D721Med (cell line): ENCODE measurements at regions not wholly inside any gene's neighbourhood (a gene's known extent, or its start where the extent isn't known, plus 50 kb on each side); places are given as distances from the start of the nearest gene placed in this dataset.

ENCODE experiments used
- DNase-seq: peaks from one replicate; pipeline ENCODE4 v3.0.0; 2011; ENCODE audit warnings: low spot score; ENCODE audit not compliant: insufficient read length
- FAIRE-seq: peaks from 2 replicates; lab custom pipeline; 2011; peaks lifted over from hg19 to GRCh38; lab: Jason Lieb, UNC
- CTCF ChIP-seq: IDR thresholded peaks from 2 replicates; pipeline ENCODE4 v1.5.1; 2012; ENCODE audit warnings: mild to moderate bottlenecking, control low read depth; ENCODE audit not compliant: insufficient read depth; ENCODE audit errors: missing control alignments

DNA sequence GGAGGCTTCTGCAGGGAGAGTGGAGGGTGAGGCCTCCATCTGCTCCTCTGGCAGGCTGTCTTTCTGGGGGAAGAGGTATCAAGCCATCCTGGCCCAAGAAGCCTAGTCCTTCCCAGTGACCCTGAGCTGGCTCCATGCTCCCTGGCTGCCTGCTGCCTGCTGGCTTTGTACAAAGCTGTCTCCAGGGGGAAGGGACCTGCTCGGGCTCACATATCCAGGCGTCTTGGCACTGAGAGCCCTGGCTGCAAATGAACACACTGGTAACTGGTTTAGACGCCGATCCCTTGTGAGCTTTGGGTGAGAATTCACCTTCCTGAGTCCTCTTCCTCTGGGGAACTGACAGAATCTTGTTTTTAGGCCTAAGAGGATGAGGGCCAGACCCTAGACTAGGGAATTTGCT is 210.3 kb upstream of the ZBED5 start:
- DNase-seq = no peak
- FAIRE-seq = no peak
- TF ChIP-seq CTCF = no peak

GRCh38 chr11:11065396-11065795 is 207.5 kb upstream of the ZBED5 start:
- FAIRE-seq = no peak
- DNase-seq = no peak

GRCh38 chr11:11057472-11057854 is 199.6 kb upstream of the ZBED5 start:
- TF ChIP-seq CTCF = no peak
- DNase-seq = no peak
- FAIRE-seq = no peak

More at GRCh38 chr11:11065396-11065795, 207.5 kb upstream of the ZBED5 start:
- no peak for TF ChIP-seq CTCF

- DNase-seq = no peak
- FAIRE-seq = no peak
- no peak for TF ChIP-seq CTCF
Observed at GRCh38 chr11:11056749-11057471, 199.1 kb upstream of the ZBED5 start.

DNA sequence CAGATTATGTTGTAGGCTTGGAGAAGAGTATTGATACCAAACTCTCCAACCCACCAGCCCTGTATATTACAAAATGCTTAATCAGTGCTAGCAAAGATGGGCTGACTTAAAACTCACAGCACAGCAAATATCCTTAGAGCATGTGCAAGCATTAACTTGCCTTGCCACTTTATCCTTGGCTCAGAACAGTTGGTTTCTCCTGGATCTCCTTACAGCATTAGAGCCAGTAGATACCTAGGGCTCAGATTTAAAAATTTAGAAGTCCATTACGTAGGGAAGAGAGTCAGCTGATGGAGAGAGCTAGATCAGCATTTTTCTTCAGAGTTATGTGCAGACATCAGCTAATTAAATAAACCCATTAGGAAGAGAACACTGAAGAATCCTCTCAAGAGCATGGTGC is 198.5 kb upstream of the ZBED5 start:
- FAIRE-seq (no peak), DNase-seq (no peak)
- TF ChIP-seq CTCF = no peak

DNA sequence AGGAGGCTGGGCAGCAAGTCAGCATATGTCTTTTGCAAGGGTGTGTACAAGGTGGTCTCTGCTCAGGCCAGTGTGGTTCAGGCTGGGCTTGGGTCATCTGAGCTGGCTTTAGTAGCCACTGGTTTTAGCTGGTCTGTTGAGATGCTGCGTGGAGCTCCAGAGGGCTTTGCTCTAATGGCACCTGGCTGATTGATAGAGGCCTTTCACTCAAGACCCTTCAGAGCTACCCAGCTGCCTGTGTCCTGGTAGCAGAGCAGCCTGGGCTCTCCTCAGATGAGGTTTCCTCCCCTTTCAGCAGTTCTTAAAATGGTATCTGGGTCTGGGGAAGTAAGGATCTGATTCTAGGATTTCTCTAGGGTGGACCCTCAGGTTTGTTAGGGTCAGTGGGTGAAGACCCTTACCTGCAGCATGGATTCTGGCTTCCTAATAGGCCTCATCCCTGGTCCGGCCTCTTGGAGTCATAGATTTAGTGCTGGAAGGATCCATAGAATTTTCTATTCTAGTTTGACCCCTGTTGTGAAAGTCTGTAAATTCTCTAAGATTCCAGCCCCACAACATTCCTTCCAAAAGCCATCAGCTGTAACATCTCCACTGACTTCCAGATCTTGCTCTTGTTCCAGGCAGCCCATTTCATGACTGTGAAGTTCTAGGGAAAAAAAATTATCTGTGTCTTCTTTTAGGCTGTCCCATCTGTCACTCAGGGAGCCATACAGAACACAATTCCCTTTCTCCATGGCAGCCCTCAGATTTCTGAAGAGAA is 190.2 kb upstream of the ZBED5 start:
- FAIRE-seq = no peak
- TF ChIP-seq CTCF = no peak

DNA sequence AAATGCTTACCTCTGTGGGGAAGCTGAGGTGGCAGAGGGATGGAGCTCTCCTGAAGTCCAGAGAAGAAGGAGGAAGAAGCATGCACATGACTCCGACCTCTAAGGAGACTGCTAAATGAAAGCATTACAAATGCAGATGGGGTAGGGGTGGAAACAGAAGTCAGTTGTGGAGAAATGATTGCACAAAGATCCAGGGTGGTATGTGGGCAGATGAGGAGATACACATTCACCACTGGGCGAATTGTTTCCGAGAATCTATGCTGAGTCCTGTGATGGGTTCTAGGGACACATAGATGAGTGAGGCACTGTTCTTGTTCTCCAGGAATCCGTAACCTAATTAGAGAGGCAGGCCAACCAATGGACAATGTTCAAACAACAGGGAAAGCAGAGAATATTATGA is 188.9 kb upstream of the ZBED5 start:
- FAIRE-seq (no peak), DNase-seq (no peak)
- no peak for TF ChIP-seq CTCF

More for the DNA sequence above, 190.2 kb upstream of the ZBED5 start:
- no peak for DNase-seq
